GM19240 (cell line): ENCODE measurements at regions not wholly inside any gene's neighbourhood (a gene's known extent, or its start where the extent isn't known, plus 50 kb on each side); places are given as distances from the start of the nearest gene placed in this dataset.
"Not testable (repeated sequence)": the region's sequence is repeated elsewhere in the genome, so short reads cannot be mapped to it uniquely, and the experiment has no call there.

Experiments
- DNase-seq: peaks from one replicate; pipeline ENCODE4 v3.0.0; 2011; ENCODE audit warnings: low spot score; ENCODE audit not compliant: insufficient read length

GRCh38 chr1:232144696-232145230 lies 485.2 kb downstream of the SIPA1L2 start:
- DNase-seq = no peak

GRCh38 chr1:232143315-232143886 lies 486.5 kb downstream of the SIPA1L2 start:
- no peak for DNase-seq

GRCh38 chr1:232142403-232143314 lies 487.3 kb downstream of the SIPA1L2 start:
- DNase-seq = no peak

- not testable (repeated sequence) for DNase-seq
Observed at GRCh38 chr1:232141167-232141448, 488.8 kb downstream of the SIPA1L2 start.

- no peak for DNase-seq
Observed at GRCh38 chr1:232140419-232141166, 489.3 kb downstream of the SIPA1L2 start.

- no peak for DNase-seq
Observed at GRCh38 chr1:232139444-232139843, 490.5 kb downstream of the SIPA1L2 start.

GRCh38 chr1:232138044-232138443 lies 491.9 kb downstream of the SIPA1L2 start:
- DNase-seq = no peak

- no peak for DNase-seq
Observed at GRCh38 chr1:232137066-232137465, 492.9 kb downstream of the SIPA1L2 start.

- no peak for DNase-seq
Observed at GRCh38 chr1:232136136-232136535, 493.8 kb downstream of the SIPA1L2 start.

GRCh38 chr1:232134365-232134764 lies 495.6 kb downstream of the SIPA1L2 start:
- DNase-seq = no peak

- DNase-seq = no peak
Observed at GRCh38 chr1:232132572-232132971, 497.4 kb downstream of the SIPA1L2 start.

GRCh38 chr1:232131715-232132391 lies 498.1 kb downstream of the SIPA1L2 start:
- no peak for DNase-seq

GRCh38 chr1:232130815-232131480 lies 499.0 kb downstream of the SIPA1L2 start:
- no peak for DNase-seq

GRCh38 chr1:232127190-232127589 lies 500.6 kb downstream of the DISC1 start:
- no peak for DNase-seq

- no peak for DNase-seq
Observed at GRCh38 chr1:232123775-232124659, 497.4 kb downstream of the DISC1 start.

- not testable (repeated sequence) for DNase-seq
Observed at GRCh38 chr1:232117903-232118302, 491.3 kb downstream of the DISC1 start.

- no peak for DNase-seq
Observed at GRCh38 chr1:232114985-232115384, 488.4 kb downstream of the DISC1 start.

GRCh38 chr1:232112076-232112475 lies 485.5 kb downstream of the DISC1 start:
- DNase-seq = no peak

GRCh38 chr1:232111611-232112010 lies 485.0 kb downstream of the DISC1 start:
- no peak for DNase-seq
